ENCODE measurements at regions not wholly inside any gene's neighbourhood (a gene's known extent, or its start where the extent isn't known, plus 50 kb on each side); places are given as distances from the start of the nearest gene placed in this dataset.

DNA sequence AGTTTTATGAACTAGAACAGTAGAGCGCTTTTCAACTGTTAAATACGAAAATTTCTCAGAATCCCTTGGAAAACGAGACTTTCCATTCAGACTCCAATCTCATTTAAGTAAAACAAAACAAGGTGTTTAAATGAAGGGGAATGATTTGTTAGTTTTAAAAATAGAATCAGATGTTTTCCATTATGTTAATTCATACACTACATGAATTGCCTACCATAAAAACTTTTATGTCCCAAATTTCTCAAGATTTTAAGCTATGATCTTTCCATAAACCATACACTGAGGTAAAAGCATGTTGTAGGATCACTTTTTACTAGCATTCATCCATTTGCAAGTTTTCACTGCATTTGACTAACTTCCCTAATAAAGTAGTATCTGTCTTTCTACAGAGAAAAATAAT lies 180.3 kb upstream of the ZP4 start:
- no peak overlapping the region for H3K4me3 ChIP-seq (ENCODE audit: low read depth, low read length)
- TF ChIP-seq CTCF (IDR thresholded peaks at IDR 0.05; ENCODE audit: borderline replicate concordance, insufficient read depth, low read depth, low read length), result no peak

- no peak for TF ChIP-seq CTCF (IDR thresholded peaks at IDR 0.05; ENCODE audit: borderline replicate concordance, insufficient read depth, low read depth, low read length)
- no peak overlapping the region for H3K4me3 ChIP-seq (ENCODE audit: low read depth, low read length)
Observed at GRCh38 chr1:238063454-238063853, 172.7 kb upstream of the ZP4 start.

GRCh38 chr1:238061967-238062613 lies 171.4 kb upstream of the ZP4 start:
- no peak overlapping the region for H3K4me3 ChIP-seq (ENCODE audit: low read depth, low read length)
- TF ChIP-seq CTCF (IDR thresholded peaks at IDR 0.05; ENCODE audit: borderline replicate concordance, insufficient read depth, low read depth, low read length), result no peak

DNA sequence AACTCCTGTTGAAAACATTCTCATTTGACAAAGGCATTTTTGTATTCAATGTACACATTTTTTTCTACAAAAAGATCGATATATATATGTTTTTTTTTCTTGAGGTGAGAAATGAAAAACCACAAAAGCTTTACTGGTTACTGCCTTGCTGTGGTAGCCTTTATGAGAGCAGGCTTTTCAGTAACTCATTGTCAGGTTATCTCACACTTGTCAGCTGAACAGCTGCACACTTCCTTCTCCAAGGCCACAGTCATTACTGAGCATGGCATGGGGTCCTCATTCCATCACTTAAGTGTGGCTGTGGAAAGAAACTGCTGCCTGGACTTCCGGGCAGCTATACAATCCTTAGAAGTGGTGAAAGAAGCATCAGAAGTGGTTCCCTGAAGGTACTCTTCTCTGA lies 169.3 kb upstream of the ZP4 start:
- no peak for TF ChIP-seq CTCF (IDR thresholded peaks at IDR 0.05; ENCODE audit: borderline replicate concordance, insufficient read depth, low read depth, low read length)
- no peak overlapping the region for H3K4me3 ChIP-seq (ENCODE audit: low read depth, low read length)

DNA sequence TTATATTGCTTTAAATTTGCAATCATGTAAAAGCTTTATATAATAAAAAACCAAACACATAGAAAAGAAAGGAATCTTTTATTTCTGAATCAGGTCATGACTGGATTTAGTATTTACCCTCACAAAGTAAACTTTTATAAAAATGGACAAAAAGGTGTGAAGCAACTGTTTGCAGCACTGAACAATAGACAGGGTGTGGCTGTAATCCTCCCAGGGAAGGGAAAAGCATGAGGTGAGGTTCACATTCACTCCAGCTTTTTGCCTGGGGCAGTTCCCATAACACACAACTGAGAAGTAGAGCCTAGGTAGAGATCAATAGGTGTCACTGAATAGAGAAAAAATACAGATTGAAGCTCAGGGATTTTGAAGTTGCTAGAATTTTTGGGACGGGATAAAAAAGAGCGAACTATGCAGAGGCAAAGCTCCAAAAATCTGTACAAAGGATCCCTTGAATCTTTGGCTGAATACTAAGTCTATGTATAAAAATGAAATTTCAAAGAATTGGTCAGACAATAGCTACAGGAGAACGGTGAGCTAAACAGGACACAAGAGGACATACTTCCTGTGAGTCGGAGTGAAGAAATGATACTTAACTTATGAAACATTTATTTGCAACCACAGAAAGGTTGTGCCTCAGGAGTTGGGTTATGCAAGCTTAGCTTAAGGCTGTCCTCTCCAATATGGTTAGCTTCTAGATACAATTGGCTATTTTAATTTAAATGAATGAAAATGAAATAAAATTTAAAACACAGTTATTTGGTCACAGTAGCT lies 162.0 kb upstream of the ZP4 start:
- no peak for TF ChIP-seq CTCF (IDR thresholded peaks at IDR 0.05; ENCODE audit: borderline replicate concordance, insufficient read depth, low read depth, low read length)
- H3K4me3 ChIP-seq (ENCODE audit: low read depth, low read length), result no peak overlapping the region

DNA sequence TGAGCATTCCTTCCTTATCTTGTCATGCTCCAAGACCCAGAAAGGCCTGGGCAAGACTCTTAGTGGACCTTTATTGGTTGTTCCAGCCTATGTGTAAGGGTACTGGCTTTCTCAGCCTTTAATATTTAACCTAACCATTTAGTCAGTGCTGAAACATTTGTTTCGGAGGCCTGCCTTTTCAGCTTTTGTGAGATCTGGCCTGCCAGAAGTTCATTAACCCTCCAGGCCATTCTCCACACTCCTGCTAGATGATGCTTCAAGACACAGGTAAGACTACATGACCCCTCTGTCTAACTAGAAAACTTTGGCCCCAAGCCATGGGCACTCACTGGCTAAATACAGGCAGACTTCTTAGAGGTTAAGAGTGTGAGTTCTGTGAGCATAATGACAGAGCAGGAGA lies 138.4 kb upstream of the ZP4 start:
- no peak overlapping the region for H3K4me3 ChIP-seq (ENCODE audit: low read depth, low read length)
- TF ChIP-seq CTCF (IDR thresholded peaks at IDR 0.05; ENCODE audit: borderline replicate concordance, insufficient read depth, low read depth, low read length), result no peak

DNA sequence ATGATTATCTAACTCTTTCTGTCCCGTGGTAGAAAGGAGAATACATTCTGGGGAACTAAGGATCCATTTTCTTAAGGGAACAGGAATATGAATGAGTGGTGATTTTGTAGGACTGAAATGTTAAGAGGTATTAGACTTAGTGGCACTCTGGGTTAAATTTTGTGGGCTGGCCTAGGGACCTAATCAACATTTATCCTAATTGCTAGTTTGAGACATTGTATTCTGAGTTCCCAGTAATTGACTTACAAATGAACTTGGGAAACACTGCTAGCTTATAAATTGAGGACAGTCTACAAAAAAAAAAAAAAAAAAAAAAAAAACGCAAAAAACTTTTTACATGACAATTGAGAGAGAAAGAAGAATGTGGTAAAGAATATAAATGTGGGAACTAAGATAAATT lies 136.6 kb upstream of the ZP4 start:
- no peak for TF ChIP-seq CTCF (IDR thresholded peaks at IDR 0.05; ENCODE audit: borderline replicate concordance, insufficient read depth, low read depth, low read length)
- H3K4me3 ChIP-seq (ENCODE audit: low read depth, low read length), result no peak overlapping the region

All from GM12875 (cell line).